ENCODE measurements at regions not wholly inside any gene's neighbourhood (a gene's known extent, or its start where the extent isn't known, plus 50 kb on each side); places are given as distances from the start of the nearest gene placed in this dataset.

- H4K20me1 ChIP-seq (replicated peaks; ENCODE audit: control insufficient read depth, insufficient read depth, low read length): no peaks in the 10 kb centered on the region
- no peaks in the 10 kb centered on the region for H3K9me1 ChIP-seq (ENCODE audit: control insufficient read depth, insufficient read depth, low read length)
- H3K4me1 ChIP-seq (replicated peaks in 1 of 2; ENCODE audit: control insufficient read depth in 2 of 2, insufficient read depth in 2 of 2, low read length in 2 of 2): no peaks in the 10 kb centered on the region
- no peak for DNase-seq (ENCODE audit: extremely low read depth in 1 of 4, low spot score in 3 of 4)
- H2AFZ ChIP-seq (ENCODE audit: low read depth, low read length): no peak overlapping the region
- POLR2A ChIA-PET: interaction anchor here (1.1 kb wide), 1 partner anchor 13 kb away, joined by 3 read pairs; no protein-coding TSS in a partner anchor
- no peak for ATAC-seq
- FAIRE-seq: peak; percentile 11
- H3K9ac ChIP-seq (ENCODE audit: insufficient read depth in 1 of 2, low read depth in 2 of 2, low read length in 2 of 2): no peak overlapping the region
- no peak overlapping the region for H3K27ac ChIP-seq (ENCODE audit: extremely low read depth, low read depth, low read length)
- H3K4me3 ChIP-seq: no peak overlapping the region
- no peaks in the 10 kb centered on the region for H3K36me3 ChIP-seq (ENCODE audit: control insufficient read depth, insufficient read depth, low read length)
- no peaks in the 10 kb centered on the region for H3K27me3 ChIP-seq (ENCODE audit: control insufficient read depth in 2 of 2, insufficient read depth in 2 of 2, low read length in 2 of 2)
- TF ChIP-seq ZNF507 (tag; conservative IDR thresholded peaks at IDR 0.05): peak; percentile 99
- no peak for TF ChIP-seq ZNF41 (CRISPR knock-in tag; conservative IDR thresholded peaks at IDR 0.05)
- no peak for TF ChIP-seq GATAD2B (IDR thresholded peaks at IDR 0.05; ENCODE audit: borderline replicate concordance)
- TF ChIP-seq ADNP (tag; IDR thresholded peaks at IDR 0.05): 0 out of 2 replicates have a peak, but pooled peaks have one; percentile 32
- no peak for TF ChIP-seq HDAC1 (IDR thresholded peaks at IDR 0.05)
- no peak for TF ChIP-seq TAF1 (IDR thresholded peaks at IDR 0.05; ENCODE audit: control insufficient read depth, extremely low read depth, insufficient read depth, low read length, severe bottlenecking)
- TF ChIP-seq, protein P1, sequence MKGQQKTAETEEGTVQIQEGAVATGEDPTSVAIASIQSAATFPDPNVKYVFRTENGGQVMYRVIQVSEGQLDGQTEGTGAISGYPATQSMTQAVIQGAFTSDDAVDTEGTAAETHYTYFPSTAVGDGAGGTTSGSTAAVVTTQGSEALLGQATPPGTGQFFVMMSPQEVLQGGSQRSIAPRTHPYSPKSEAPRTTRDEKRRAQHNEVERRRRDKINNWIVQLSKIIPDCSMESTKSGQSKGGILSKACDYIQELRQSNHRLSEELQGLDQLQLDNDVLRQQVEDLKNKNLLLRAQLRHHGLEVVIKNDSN (CRISPR knock-in tag; IDR thresholded peaks at IDR 0.05): no peak
- TF ChIP-seq RBM25 (IDR thresholded peaks at IDR 0.05; ENCODE audit: low read depth, low read length, severe bottlenecking): peak; percentile 48
- peak; percentile 96 for TF ChIP-seq ZNF354B (CRISPR knock-in tag; IDR thresholded peaks at IDR 0.05)
- no peak overlapping the region for H3K4me2 ChIP-seq (ENCODE audit: insufficient read depth, low read length)
- in situ Hi-C loops (cut with MboI): no loop called here
- CTCF ChIA-PET (ENCODE audit: low intra/inter-chr PET ratio): no interaction called here
- intact Hi-C loops (cut with micrococcal nuclease): no loop called here
- no peaks in the 10 kb centered on the region for H3K9me3 ChIP-seq (replicated peaks; ENCODE audit: control insufficient read depth, insufficient read depth, low read depth, low read length)
- no TSS peak for BruUV-seq (replicated peaks)
- H3K79me2 ChIP-seq (ENCODE audit: control insufficient read depth, insufficient read depth, low read length): no peaks in the 10 kb centered on the region
Measured at GRCh38 chr11:86722748-86723147, 50.3 kb upstream of the ME3 start.

Measured in K562 (cell line).